ENCODE measurements at regions not wholly inside any gene's neighbourhood (a gene's known extent, or its start where the extent isn't known, plus 50 kb on each side); places are given as distances from the start of the nearest gene placed in this dataset.

GRCh38 chr2:180653481-180653880, 326.9 kb upstream of the UBE2E3 start:
- no peak for TF ChIP-seq CTCF (IDR thresholded peaks at IDR 0.05; ENCODE audit: insufficient read depth, low read length)
- no peak for DNase-seq (ENCODE audit: low read depth)
- no peak overlapping the region for H3K4me3 ChIP-seq (ENCODE audit: low read depth, low read length)

GRCh38 chr2:180652794-180653193, 327.6 kb upstream of the UBE2E3 start:
- no peak overlapping the region for H3K4me3 ChIP-seq (ENCODE audit: low read depth, low read length)
- DNase-seq (ENCODE audit: low read depth) = no peak
- no peak for TF ChIP-seq CTCF (IDR thresholded peaks at IDR 0.05; ENCODE audit: insufficient read depth, low read length)

- H3K4me3 ChIP-seq (ENCODE audit: low read depth, low read length) = no peak overlapping the region
- DNase-seq (ENCODE audit: low read depth) = no peak
- no peak for TF ChIP-seq CTCF (IDR thresholded peaks at IDR 0.05; ENCODE audit: insufficient read depth, low read length)
These were observed 328.8 kb upstream of the UBE2E3 start for GRCh38 chr2:180651596-180651995.

- DNase-seq (ENCODE audit: low read depth) = peak; percentile 40
- no peak overlapping the region for H3K4me3 ChIP-seq (ENCODE audit: low read depth, low read length)
- no peak for TF ChIP-seq CTCF (IDR thresholded peaks at IDR 0.05; ENCODE audit: insufficient read depth, low read length)
These were observed 332.8 kb upstream of the UBE2E3 start for GRCh38 chr2:180647621-180648020.

GRCh38 chr2:180647221-180647620, 333.2 kb upstream of the UBE2E3 start:
- no peak for TF ChIP-seq CTCF (IDR thresholded peaks at IDR 0.05; ENCODE audit: insufficient read depth, low read length)
- DNase-seq (ENCODE audit: low read depth) = peak; percentile 49

GRCh38 chr2:180646756-180647155, 333.6 kb upstream of the UBE2E3 start:
- no peak for DNase-seq (ENCODE audit: low read depth)
- no peak overlapping the region for H3K4me3 ChIP-seq (ENCODE audit: low read depth, low read length)
- no peak for TF ChIP-seq CTCF (IDR thresholded peaks at IDR 0.05; ENCODE audit: insufficient read depth, low read length)

More at GRCh38 chr2:180647221-180647620, 333.2 kb upstream of the UBE2E3 start:
- no peak overlapping the region for H3K4me3 ChIP-seq (ENCODE audit: low read depth, low read length)

GRCh38 chr2:180644709-180645108, 335.7 kb upstream of the UBE2E3 start:
- peak; percentile 76 for DNase-seq (ENCODE audit: low read depth)
- TF ChIP-seq CTCF (IDR thresholded peaks at IDR 0.05; ENCODE audit: insufficient read depth, low read length) = no peak
- H3K4me3 ChIP-seq (ENCODE audit: low read depth, low read length) = no peak overlapping the region

Measured in fibroblast of the aortic adventitia (primary cell).